GM19328 (cell line): ENCODE measurements at regions not wholly inside any gene's neighbourhood (a gene's known extent, or its start where the extent isn't known, plus 50 kb on each side); places are given as distances from the start of the nearest gene placed in this dataset.

Experiments
- ATAC-seq: cut with Tn5 transposase; IDR thresholded peaks from one replicate; pipeline ENCODE4 v1.9.1; 2021; ENCODE audit warnings: mild to moderate bottlenecking, moderate library complexity; ENCODE audit not compliant: unreplicated experiment

DNA sequence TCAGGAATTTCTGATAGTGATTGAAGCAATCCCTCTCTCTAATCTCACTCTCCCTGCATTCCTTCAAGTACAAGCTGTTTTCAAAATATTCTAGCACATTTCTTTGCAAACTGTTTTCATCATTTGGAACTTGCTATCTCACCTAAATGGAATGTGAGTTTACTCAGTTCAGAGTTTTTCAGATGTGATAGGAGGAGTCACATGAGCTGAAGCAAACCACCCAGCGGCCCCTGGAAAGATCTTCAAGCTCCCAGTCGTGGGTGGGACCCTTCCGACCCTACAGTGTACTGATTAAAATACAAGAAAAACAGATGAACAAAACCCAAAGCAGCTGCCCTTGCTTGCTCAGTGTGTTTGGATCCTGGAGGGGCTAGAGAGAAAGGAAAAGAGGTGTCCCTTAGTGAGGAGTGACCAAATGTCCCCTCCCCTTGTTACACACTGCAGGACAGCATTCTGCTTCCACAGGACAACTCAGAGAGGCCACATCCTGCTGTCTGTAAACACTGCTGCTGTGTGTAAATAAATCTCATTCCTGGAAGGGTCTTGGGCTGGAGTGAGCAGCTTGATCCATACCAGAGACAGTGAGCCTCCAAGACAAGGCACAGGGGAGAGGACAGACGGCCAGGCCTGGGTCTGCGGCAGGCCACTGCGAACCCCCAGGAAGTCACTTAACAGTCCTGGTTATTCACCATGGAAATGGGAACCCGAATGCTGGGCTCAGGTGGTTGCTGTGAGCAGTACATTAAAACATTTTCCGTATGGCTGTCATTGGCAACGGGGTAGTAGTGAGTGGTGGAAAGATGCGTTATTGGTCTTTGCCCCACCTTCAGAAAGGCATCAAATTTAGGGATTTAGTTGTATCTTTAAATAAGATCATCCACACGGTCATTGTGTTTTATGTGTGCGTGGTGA is 229.2 kb downstream of the RHOU start:
- ATAC-seq, result no peak

DNA sequence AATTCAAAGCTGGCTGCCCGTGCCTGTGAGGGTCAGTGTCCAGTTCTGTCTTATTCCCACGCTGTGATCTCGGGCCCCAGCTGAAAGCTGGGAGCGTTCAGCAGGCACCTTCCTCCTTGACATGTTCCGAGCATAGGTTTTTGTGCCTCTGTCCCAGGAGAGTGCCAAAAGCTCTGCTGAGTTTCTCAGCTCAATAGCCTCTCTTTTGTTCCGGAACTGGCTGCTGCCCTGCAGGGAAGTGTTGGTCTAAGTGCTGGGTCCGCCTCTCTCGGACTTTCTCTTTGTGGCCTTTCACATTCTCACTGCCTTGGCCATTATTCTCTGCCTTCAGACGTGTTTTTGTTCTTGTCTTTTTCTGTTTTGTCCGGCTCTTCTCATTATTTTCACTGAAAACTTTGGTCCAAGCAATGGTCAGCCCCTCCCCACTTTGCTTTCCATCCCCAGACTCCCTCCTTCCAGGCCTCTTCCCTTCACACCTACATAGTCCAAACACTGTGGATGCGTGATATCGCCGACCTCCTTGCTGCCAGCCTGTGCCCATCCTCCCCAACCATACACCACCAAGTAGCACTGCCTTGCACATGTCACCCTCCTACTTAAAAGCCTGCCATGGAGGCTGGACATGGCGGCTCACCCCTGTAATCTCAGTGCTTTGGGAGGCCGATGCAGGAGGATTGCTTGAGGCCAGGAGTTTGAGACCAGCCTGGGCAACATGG is 233.8 kb downstream of the RHOU start:
- ATAC-seq, result no peak

DNA sequence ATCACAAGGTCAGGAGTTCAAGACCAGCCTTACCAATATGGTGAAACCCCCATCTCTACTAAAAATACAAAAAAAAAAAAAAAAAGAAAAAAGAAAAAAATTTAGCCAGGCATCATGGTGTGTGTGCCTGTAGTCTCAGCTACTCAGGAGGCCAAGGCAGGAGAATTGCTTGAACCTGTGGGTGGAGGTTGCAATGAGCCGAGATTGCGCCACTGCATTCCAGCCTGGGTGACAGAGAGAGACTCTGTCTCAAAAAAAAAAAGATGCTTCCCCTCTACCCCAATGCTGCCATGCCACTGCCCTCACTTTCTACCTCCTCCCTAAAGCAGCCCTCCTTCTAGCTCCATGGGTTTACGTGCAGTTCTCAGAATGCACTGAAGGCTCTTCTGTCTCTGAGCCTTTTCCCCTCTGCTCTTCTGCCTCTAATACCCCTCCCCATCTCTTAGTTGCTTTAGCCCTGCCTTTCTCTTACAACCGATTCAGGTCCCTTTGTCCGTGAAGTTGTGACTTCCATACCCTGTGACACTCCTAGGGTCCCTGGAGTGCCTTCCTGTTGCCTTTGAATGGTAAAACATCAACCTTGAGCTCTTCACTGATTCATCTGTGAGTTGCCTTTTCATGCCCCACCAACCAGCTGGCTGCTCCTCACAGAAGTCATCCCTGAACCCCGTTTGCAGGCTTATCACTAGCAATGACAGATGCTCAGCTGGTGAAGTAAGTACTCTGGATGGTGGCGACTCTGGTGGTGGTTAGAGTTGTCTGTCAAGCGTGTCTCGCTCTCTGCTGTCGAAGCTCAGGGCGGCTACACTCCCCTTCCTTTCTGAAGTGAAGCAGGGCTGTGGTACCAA is 234.9 kb downstream of the RHOU start:
- no peak for ATAC-seq

DNA sequence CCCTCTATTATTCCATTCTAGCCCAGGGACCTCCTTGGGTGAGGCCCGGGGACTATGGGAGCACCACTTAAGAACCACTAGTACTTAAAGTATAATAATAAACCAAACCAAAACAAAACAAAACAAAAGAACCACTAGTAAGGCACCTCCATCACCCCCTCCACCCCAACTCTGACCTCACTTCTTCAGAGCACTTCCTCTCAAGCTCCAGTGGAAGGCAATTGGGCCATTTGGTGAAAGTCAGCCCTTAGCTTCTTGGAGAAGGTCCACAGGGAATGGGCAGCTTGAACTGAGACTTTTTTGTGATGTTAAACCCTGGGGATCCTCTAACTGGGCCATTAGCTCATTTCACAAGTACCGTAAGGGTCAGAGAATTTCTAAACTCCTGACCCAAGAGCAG is 237.3 kb downstream of the RHOU start:
- no peak for ATAC-seq

DNA sequence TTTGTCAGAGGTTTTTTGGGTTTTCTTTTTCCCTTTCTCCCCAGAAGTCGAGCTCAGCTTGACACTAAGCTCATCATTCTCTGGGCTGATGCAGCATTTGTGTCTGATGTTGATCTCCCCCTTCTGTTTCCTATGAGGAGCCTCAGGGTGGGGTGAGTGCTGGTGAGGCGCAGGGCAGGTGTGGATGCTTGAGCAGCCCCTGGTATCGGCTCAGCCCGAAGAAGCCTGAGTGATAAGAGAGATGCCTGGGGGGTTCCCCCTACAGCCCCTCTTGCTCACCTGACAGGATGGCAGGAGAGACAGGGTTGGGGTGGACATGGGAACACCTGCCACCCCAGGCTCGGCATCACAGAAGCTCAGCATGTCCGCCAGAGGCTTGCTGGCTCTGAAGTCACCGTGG is 239.0 kb downstream of the RHOU start:
- ATAC-seq, result no peak

DNA sequence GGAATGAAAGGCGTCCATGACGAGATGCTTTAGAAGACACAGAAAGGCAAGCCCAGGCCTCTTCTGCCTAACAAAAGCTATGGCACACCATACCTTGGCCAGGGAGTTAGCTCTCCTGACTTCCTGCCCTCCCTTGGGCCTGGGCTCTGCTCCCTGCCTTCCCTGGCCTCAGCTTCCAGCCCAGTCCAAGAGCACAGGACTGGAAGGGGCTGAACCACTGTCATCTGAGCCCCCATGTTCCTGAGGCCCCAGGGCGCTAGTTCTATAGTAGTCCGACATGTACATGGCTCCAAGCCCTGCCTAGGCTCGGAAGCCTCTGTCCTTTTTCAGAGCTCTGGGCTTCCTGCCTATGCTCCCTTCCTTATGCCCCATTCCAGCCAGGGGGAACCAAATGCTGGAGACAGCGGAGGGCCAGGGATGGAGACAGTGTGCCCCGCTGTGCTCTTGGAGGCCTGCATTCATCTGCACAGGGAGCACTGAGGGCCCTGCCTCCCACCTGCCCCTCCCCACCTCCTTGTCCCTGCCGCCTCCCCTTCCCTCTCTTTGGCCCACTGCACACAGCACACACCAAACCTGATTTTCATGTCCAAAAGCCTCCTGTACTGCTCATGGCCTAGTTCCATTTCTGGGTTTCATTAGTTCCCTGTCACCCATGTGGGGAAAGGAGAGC is 240.1 kb downstream of the RHOU start:
- no peak for ATAC-seq

DNA sequence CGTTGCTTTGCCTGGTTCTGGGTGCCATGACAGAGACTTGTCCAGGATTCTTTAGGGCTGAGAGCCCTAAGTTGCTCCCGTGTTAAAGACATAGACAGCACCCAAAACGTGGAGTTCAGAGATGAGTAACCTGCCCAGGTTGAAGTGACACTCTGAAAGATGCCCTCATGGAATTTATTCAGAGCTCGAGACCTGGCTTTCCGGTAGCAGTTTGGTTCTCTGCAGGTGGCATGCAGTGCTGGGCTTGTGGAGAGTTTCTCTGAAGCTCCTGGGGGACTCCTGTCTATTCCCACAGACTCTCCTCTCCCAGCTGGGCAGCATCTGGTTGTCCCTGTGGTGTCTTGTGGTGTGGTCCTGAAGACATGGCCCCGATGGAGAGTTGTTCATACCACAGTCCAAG is 241.0 kb downstream of the RHOU start:
- no peak for ATAC-seq

DNA sequence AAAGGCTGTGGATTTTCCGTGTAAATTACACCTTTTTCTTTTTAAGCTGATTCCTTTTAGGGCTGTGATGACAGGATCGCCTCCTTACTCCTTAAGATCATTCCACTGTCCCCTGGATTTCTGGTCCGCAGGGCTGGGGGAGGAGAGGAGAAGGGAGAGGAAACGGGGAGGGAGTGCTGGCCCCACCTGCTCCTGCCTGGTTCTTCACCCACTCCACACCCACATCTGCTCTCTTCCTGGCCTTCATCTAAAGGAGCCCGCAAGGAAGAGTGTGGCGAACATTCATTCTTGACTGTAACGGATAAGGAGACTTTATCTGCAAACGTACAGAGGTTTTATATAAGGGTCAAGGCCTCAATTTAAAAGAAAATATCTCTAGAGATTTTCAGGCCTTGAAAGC is 242.0 kb downstream of the RHOU start:
- no peak for ATAC-seq

DNA sequence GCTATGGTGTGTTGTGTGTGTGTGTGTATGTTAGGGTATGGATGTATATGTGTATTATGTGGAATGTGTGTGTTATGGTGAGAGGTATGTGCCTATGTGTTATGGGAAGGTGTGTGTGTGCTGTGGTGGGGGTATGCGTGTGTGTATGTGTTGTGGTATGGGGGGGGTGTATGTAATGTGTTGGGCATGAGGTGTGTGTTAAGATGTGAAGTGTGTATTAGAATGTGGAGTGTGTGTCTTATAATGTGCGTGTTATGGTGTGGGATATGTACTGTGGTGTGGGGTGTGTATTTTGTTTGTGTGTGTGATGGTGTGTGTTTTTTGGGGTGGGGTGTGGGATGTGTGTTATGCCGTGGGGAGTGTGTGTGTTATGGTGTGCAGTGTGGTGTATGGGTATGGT is 242.5 kb downstream of the RHOU start:
- ATAC-seq, result no peak

DNA sequence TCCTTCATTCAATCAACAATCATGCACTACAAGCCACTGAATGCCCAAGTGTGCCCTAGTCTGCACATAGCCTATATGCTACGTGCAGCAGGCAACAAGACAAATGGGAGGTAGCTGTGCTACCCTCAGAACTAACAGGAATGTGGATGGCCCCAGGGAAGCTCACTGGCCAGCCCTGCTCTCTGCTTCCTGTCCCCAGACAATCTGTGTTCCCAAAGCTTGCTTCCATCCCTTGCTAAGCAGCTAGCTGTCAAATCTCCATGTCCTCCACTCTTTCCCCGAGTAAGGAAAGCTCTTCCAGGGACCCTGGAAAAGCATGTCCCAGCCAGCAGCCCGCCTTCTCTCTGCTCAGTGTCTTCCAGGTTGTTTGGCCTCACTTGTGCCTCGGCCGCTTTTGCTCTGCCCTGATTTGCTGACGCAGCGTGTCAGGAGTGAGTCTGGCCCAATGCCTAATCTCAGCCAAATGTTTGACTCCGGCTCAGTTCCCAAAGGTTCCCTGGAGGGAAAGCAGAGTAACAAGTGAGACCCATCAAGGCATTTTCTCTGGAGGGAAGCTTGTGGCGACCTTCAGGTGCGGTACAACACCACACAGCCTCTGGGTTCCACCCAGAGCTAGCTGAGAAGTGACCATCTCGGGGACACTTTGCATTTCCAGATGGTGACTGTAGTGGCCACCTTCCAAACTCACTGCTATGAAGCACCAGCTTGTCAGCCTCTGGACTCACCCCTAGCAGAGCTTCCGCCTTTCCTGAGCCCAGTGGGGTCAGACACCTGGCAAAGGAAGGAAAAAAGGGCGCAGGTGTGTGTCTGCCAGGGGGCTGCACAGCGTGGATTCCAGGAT is 243.4 kb downstream of the RHOU start:
- ATAC-seq, result no peak

DNA sequence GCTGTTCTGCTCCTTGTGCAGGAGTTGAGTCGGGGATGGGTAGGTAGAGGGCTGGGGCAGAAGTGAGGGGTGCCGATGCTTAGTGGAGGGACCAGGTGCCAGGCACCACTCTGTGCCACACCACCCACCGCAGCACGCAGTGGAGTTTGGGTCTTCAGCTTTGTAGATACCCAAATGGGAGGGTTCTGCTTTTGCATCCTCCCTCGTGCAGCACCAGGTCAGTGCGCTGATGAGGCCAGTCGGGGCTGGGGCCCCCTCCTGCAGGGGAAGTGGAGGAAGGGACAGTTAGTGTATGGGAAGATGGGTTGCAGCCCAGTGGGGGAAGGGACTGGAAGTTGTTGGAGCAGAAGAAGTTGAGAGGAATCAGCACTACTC is 244.0 kb downstream of the RHOU start:
- no peak for ATAC-seq

DNA sequence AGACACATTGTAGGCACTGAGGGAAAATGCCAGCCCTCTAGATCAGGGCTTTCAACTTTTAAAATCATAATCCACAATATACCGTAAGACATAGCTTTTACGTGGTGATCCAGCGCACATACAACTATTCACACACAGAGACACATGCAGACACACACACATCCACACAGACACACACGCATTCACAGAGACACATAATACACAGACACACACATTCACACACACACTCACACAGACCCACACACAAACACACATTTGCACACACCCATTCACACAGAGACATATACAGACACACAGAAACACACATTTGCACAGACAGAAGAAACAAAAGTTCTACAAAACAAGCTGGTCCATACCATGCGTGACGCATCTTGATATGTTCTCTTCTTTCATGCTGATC is 244.5 kb downstream of the RHOU start:
- ATAC-seq, result no peak

DNA sequence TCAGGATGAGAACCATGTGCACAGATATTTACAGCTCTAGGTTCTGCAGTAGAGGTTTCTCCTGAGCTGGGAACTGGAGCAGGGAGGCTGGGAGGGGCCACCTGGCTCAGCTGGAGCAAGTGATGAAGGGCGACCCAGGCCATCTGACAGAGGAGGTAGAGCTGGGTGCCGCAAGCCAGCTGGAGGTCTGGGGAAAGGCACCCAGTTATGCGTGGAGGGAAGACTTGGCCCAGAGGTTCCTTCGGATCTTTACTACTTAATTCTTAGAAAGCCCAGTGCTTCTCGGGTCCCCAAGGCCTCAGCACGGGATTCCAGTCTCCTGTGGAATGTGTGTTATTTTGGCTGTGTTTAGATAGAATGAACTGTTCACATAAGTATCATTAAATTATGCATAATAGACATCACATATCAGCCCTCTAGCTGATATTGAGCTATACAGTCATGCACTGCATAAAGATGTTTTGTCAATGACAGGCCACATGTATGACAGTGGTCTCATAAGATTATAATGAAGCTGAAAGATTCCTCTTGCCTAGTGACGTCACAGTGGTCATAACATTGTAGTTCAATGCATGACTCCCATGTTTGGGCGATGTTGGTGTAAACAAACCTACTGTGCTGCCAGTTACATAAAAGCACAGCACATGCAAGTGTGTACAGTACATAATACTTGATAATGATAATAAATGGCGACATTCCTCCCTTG is 245.1 kb downstream of the RHOU start:
- ATAC-seq, result no peak

DNA sequence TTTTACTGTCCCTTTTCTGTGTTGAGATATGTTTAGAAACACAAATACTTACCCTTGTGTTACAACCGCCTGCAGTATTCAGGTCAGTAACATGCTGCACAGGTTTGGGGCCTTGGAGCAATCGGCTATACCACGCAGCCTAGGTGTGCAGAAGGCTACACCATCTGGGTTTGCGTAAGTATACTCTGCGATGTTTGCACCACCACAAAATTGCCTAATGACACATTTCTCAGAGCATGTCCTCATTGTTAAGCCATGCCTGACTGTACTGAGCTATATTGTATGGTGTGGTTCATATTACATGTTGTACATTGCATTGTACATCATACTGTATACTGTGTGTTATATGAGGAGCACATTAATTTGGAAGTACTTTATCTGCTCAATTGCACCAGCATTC is 247.4 kb downstream of the RHOU start:
- no peak for ATAC-seq

DNA sequence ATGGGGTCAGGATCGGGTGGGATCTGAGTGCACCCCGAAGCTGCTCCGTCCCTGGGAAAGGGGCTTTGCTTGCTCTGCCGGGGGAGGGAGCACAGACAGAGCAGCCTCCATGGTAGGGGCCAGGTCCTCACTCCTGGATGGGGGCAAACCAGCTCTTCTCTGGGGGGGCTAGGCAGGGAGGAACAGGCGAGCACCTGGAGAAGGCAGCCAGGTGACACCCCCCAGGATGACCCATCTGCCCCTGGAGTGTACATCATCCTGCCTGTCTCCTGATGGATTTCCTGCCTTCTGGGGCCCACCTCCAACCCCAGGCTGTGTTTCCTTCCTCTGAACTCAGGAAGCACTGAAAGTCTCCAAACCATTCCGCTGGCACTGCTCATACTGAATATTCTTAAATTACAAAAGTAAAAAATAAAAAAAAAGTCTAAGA is 248.0 kb downstream of the RHOU start:
- no peak for ATAC-seq

DNA sequence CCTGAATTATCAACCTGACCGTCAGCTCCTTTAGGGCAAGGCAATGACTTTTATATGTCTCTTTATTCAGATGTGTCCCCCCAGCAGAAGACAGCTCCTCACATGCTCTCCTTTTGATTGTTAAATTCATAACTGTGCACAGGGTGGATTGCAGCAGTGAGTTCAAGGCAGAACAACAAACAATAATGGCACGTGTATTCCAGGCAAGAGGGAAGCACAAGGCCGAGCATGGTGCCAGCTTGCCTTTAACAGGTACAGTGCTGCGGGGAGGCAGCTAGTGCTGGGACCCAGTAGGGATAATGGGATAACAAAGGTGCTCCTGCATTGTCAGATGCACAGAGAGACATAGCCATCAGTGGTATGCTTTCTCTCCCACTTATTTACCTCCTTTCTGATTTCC is 248.4 kb downstream of the RHOU start:
- ATAC-seq, result no peak

DNA sequence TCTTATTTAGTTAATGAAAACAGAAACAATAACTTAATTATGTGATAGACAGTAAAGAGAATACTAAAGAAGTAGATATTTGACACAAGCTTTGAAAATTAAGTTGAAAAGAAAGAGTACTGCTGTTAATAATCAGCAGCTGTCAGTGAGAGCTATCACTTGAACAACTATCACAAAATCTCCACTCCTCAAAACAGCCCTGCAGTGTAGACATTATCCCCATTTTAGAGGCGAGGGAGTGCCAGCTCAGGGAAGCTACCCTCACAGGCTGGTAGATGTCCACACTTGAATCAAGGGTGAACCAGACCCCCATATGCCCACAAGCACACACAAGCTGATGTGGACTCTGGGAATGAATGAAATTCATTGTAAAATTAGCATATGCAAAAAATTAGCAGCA is 248.8 kb downstream of the RHOU start:
- no peak for ATAC-seq

DNA sequence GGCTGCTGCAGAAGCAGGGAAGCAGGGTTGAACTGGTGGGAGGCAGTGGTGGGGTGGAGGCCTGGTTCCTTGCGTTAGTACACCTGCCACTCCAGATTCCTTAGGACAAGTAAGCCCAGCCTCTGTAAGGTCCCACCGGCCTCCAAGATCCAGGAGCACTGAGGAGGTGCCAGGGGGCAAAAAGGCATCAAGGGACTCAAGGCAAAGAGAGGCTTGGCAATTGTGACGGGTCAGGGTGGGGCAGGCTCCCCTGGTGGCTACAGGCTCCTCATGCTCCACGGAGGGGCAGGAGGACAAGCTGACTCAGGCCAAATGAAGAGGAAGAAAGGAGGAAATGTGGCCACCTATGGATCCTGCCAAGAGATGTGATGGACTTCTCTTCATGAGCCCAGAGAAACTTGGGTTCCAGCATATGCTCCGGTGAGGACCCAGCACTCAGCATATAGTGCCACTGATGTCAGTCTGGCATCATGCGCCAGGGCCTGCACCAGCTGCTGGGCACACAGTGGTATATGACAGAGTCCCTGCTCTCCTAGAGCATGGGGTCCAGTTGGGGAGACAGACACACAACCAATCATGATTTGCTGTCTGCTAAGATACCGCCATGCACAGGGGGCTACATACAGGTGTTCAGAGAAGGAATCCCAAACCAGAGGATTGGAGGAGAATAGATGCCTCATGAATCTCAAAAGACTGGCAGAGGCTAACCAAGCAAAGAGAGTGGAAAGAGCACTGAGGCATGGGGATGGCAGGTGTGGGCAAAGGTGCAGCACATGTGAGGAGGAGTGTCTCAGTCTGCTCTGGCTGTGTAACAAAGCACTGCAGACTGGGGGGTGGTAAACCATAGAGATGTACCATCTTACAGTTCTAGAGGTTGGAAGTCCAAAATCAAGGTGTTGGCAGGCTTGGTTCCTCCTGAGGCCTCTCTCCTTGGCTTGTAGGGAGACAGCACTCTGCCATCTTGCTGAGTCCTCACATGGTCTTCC is 249.7 kb downstream of the RHOU start:
- ATAC-seq, result no peak
